H1 (cell line): ENCODE measurements at regions not wholly inside any gene's neighbourhood (a gene's known extent, or its start where the extent isn't known, plus 50 kb on each side); places are given as distances from the start of the nearest gene placed in this dataset.

Experiments
- CTCF ChIA-PET: fragments of 300-600 bp; sonication (Branson Sonifier 250); formaldehyde crosslinking; loops from one replicate; lab custom pipeline; 2021; ENCODE audit not compliant: partially characterized antibody; lab: Charles Lee
- POLR2A ChIA-PET: fragments of 300-600 bp; sonication (Branson Sonifier 250); formaldehyde crosslinking; loops from one replicate; lab custom pipeline; 2021; ENCODE audit warnings: inconsistent platforms; ENCODE audit not compliant: partially characterized antibody; lab: Charles Lee
- DNase-seq, 2 experiments: peaks; one replicate each; pipeline versions ENCODE4 v3.0.0 to v3.0.0-alpha.2; 2010 to 2022; ENCODE audit warnings: low spot score in 2 of 2, low read depth in 1 of 2, mixed read lengths in 1 of 2
- FAIRE-seq: peaks from 2 replicates; lab custom pipeline; 2011; peaks lifted over from hg19 to GRCh38; lab: Jason Lieb, UNC
- H2AFZ ChIP-seq: 2 replicates; pipeline ENCODE4 v1.8.1; 2012; ENCODE audit warnings: low read length, inconsistent platforms
- H2AK5ac ChIP-seq: 2 replicates; pipeline ENCODE4 v1.6.1; 2013; ENCODE audit warnings: low read depth, low read length
- H2BK120ac ChIP-seq: replicated peaks from 2 replicates; pipeline ENCODE3; 2013; ENCODE audit warnings: low read depth, low read length, inconsistent platforms
- H2BK12ac ChIP-seq: 2 replicates; pipeline ENCODE4 v1.6.1; 2013; ENCODE audit warnings: low read depth, low read length
- H2BK15ac ChIP-seq: 2 replicates; pipeline ENCODE4 v1.6.1; 2013; ENCODE audit warnings: low read length
- H2BK20ac ChIP-seq: 2 replicates; pipeline ENCODE4 v1.6.1; 2013; ENCODE audit warnings: low read length
- H2BK5ac ChIP-seq: 2 replicates; pipeline ENCODE4 v1.6.1; 2013; ENCODE audit warnings: low read depth, low read length
- H3K14ac ChIP-seq: 2 replicates; pipeline ENCODE4 v1.6.1; 2013; ENCODE audit warnings: inconsistent platforms; ENCODE audit not compliant: insufficient read length
- H3K18ac ChIP-seq: 2 replicates; pipeline ENCODE4 v1.6.1; 2013; ENCODE audit warnings: low read length; ENCODE audit errors: extremely low read depth
- H3K23ac ChIP-seq: 2 replicates; pipeline ENCODE4 v1.6.1; 2013; ENCODE audit warnings: inconsistent platforms; ENCODE audit not compliant: insufficient read length
- H3K23me2 ChIP-seq: 2 replicates; pipeline ENCODE4 v1.6.1; 2013; ENCODE audit warnings: low read depth, low read length
- H3K27ac ChIP-seq: 2 replicates; pipeline ENCODE4 v1.6.1; 2011; ENCODE audit warnings: low read depth, low read length, inconsistent platforms
- H3K27me3 ChIP-seq, 4 experiments: replicated peaks in 1 of 4; 1 replicate in 1 of 4; 2 replicates in 3 of 4; pipeline versions ENCODE4 v1.6.1 to v1.8.1; 2011 to 2013; ENCODE audit warnings: low read length in 3 of 4, mild to moderate bottlenecking in 3 of 4, inconsistent platforms in 2 of 4, mixed read lengths in 2 of 4, moderate library complexity in 1 of 4; ENCODE audit not compliant: control insufficient read depth in 3 of 4, insufficient read depth in 3 of 4; ENCODE audit errors: extremely low read depth in 1 of 4
- H3K36me3 ChIP-seq, 4 experiments: 2 replicates each; pipeline versions ENCODE4 v1.6.1 to v1.8.1; 2011 to 2013; ENCODE audit warnings: mild to moderate bottlenecking in 4 of 4, low read length in 3 of 4, moderate library complexity in 2 of 4, control low read depth in 1 of 4, inconsistent platforms in 1 of 4; ENCODE audit not compliant: insufficient read depth in 4 of 4, control insufficient read depth in 2 of 4
- H3K4ac ChIP-seq: replicated peaks from 2 replicates; pipeline ENCODE3; 2013; ENCODE audit warnings: low read length, low read depth, mixed read lengths, inconsistent platforms; ENCODE audit not compliant: insufficient read length
- H3K4me1 ChIP-seq, 4 experiments: replicated peaks in 1 of 4; 1 replicate in 1 of 4; 2 replicates in 3 of 4; pipeline versions ENCODE4 v1.6.1 to v1.8.1; 2011 to 2013; ENCODE audit warnings: low read length in 3 of 4, inconsistent platforms in 2 of 4, mixed read lengths in 1 of 4; ENCODE audit not compliant: insufficient read depth in 4 of 4, control insufficient read depth in 3 of 4
- H3K4me2 ChIP-seq, 2 experiments: 2 replicates each; pipeline versions ENCODE4 v1.6.1 to v1.8.1; 2011 to 2013; ENCODE audit warnings: low read depth in 2 of 2, low read length in 2 of 2, control low read depth in 1 of 2, inconsistent platforms in 1 of 2, mild to moderate bottlenecking in 1 of 2; ENCODE audit not compliant: insufficient read depth in 1 of 2
- H3K4me3 ChIP-seq, 4 experiments: fragments of 200-600, 300-600 bp in 1 of 4; sonication (generic), shearing (Covaris generic), sonication (Bioruptor Twin) in 1 of 4; 2 replicates each; pipeline versions ENCODE4 v1.5.1 to v1.8.1; 2011 to 2016; ENCODE audit warnings: low read length in 4 of 4, low read depth in 3 of 4, control low read depth in 2 of 4, inconsistent platforms in 2 of 4, mild to moderate bottlenecking in 2 of 4, mixed read lengths in 1 of 4, moderate library complexity in 1 of 4; ENCODE audit not compliant: insufficient read depth in 2 of 4; ENCODE audit errors: extremely low read depth in 1 of 4
- H3K56ac ChIP-seq: replicated peaks from 2 replicates; pipeline ENCODE3; 2013; ENCODE audit warnings: low read depth, mild to moderate bottlenecking, mixed read lengths, low read length, inconsistent platforms; ENCODE audit not compliant: insufficient read length
- H3K79me1 ChIP-seq: 2 replicates; pipeline ENCODE4 v1.6.1; 2013; ENCODE audit warnings: low read depth, low read length, control low read depth
- H3K79me2 ChIP-seq, 2 experiments: 2 replicates each; pipeline versions ENCODE4 v1.6.1 to v1.8.1; 2012 to 2013; ENCODE audit warnings: low read length in 2 of 2, mild to moderate bottlenecking in 2 of 2, inconsistent platforms in 1 of 2; ENCODE audit not compliant: insufficient read depth in 2 of 2, control insufficient read depth in 1 of 2
- H3K9ac ChIP-seq, 4 experiments: replicated peaks in 1 of 4; 1 replicate in 1 of 4; 2 replicates in 3 of 4; pipeline versions ENCODE4 v1.6.1 to v1.8.1; 2011 to 2013; ENCODE audit warnings: low read depth in 3 of 4, low read length in 3 of 4, control low read depth in 2 of 4, mild to moderate bottlenecking in 2 of 4, moderate library complexity in 2 of 4, inconsistent platforms in 1 of 4; ENCODE audit errors: extremely low read depth in 1 of 4
- H3K9me3 ChIP-seq, 2 experiments: 2 replicates each; pipeline versions ENCODE4 v1.6.1 to v1.8.1; 2012 to 2013; ENCODE audit warnings: mild to moderate bottlenecking in 2 of 2, moderate library complexity in 2 of 2, control low read depth in 1 of 2, inconsistent platforms in 1 of 2, low read depth in 1 of 2, low read length in 1 of 2, mixed read lengths in 1 of 2; ENCODE audit not compliant: insufficient read depth in 2 of 2
- H4K20me1 ChIP-seq, 2 experiments: replicated peaks in 1 of 2; 2 replicates each; pipeline versions ENCODE3 to v1.8.1; 2011 to 2013; ENCODE audit warnings: inconsistent platforms in 2 of 2, low read length in 2 of 2, mild to moderate bottlenecking in 1 of 2; ENCODE audit not compliant: insufficient read depth in 2 of 2, control insufficient read depth in 1 of 2
- H4K5ac ChIP-seq: 2 replicates; pipeline ENCODE4 v1.6.1; 2013; ENCODE audit warnings: low read length, low read depth, mixed read lengths, inconsistent platforms; ENCODE audit not compliant: insufficient read length
- H4K8ac ChIP-seq: 2 replicates; pipeline ENCODE4 v1.8.0; 2013; ENCODE audit warnings: mild to moderate bottlenecking, moderate library complexity, low read length, inconsistent platforms; ENCODE audit not compliant: insufficient read depth; ENCODE audit errors: extremely low read depth
- H4K91ac ChIP-seq: replicated peaks from 2 replicates; pipeline ENCODE3; 2013; ENCODE audit warnings: low read length, mixed read lengths, inconsistent platforms; ENCODE audit not compliant: insufficient read length
- ATF3 ChIP-seq: IDR thresholded peaks from 2 replicates; pipeline ENCODE4 v1.6.1; 2011; ENCODE audit warnings: low read depth, mild to moderate bottlenecking, low read length; ENCODE audit not compliant: insufficient read depth
- CBX8 ChIP-seq: fragments of 300-800, 300-1000 bp; sonication (generic); IDR thresholded peaks from 2 replicates; pipeline ENCODE4 v1.7.1; 2016; ENCODE audit warnings: low read depth, low read length, borderline replicate concordance
- CTBP2 ChIP-seq: IDR thresholded peaks from 2 replicates; pipeline ENCODE4 v1.7.0; 2011; ENCODE audit warnings: borderline replicate concordance, mild to moderate bottlenecking, moderate library complexity, mixed read lengths, low read length; ENCODE audit not compliant: insufficient read depth, insufficient read length
- FOSL1 ChIP-seq: IDR thresholded peaks from 2 replicates; pipeline ENCODE4 v1.6.1; 2011; ENCODE audit warnings: mild to moderate bottlenecking, low read depth, low read length, moderate library complexity; ENCODE audit not compliant: insufficient read depth
- HDAC6 ChIP-seq: IDR thresholded peaks from one replicate; pipeline ENCODE4 v1.7.1; 2012; ENCODE audit warnings: low read depth, mild to moderate bottlenecking, inconsistent platforms, low read length, moderate library complexity
- MAFK ChIP-seq: IDR thresholded peaks from 2 replicates; pipeline ENCODE4 v1.6.1; 2012; ENCODE audit warnings: low read depth, mild to moderate bottlenecking, improper control_type of control experiment, low read length
- RBBP5 ChIP-seq: IDR thresholded peaks from 2 replicates; pipeline ENCODE4 v1.7.1; 2012; ENCODE audit warnings: low read depth, mild to moderate bottlenecking, inconsistent platforms, low read length, moderate library complexity, borderline replicate concordance
- SAP30 ChIP-seq: fragments of 300-600 bp; sonication (generic); IDR thresholded peaks from 2 replicates; pipeline ENCODE4 v1.7.1; 2012; ENCODE audit warnings: low read length, moderate library complexity, mild to moderate bottlenecking, inconsistent platforms; ENCODE audit not compliant: insufficient read depth, insufficient replicate concordance
- SIRT6 ChIP-seq: IDR thresholded peaks from one replicate; pipeline ENCODE4 v1.7.1; 2012; ENCODE audit warnings: low read length, inconsistent platforms
- SRF ChIP-seq: IDR thresholded peaks from 2 replicates; pipeline ENCODE4 v1.6.1; 2011; ENCODE audit warnings: mild to moderate bottlenecking, low read depth, low read length, moderate library complexity
- SUZ12 ChIP-seq: fragments of 200-600 bp; sonication (generic); IDR thresholded peaks from 2 replicates; pipeline ENCODE4 v1.6.1; 2012; ENCODE audit warnings: mild to moderate bottlenecking, inconsistent platforms, low read length, moderate library complexity, mixed read lengths
- WGBS, 2 experiments: shearing (Covaris generic) in 1 of 2; methylation state at CpG; one replicate each; pipeline versions ENCODE4 v1.1.6 to v1.1.7; 2013 to 2015; ENCODE audit warnings: low lambda C conversion rate in 2 of 2, mixed read lengths in 2 of 2, inconsistent platforms in 1 of 2, low coverage in 1 of 2, missing lambda C conversion rate in 1 of 2; ENCODE audit not compliant: insufficient replicate concordance in 2 of 2, insufficient coverage in 1 of 2, insufficient read length in 1 of 2; ENCODE audit errors: extremely low coverage in 1 of 2, missing lambda C conversion rate in 1 of 2; 5-methylcytosine and 5-hydroxymethylcytosine counted together
- TF ChIP-seq, protein P1 (sequence below): IDR thresholded peaks from 2 replicates; pipeline ENCODE4 v1.6.1; 2011; ENCODE audit warnings: low read length, improper control_type of control experiment

- no peaks in the 10 kb centered on the region for H4K20me1 ChIP-seq
- no peak overlapping the region for H3K4me3 ChIP-seq
- H3K23ac ChIP-seq = no peak overlapping the region
- 0 out of 2 replicates have a peak overlapping the region, but pooled peaks have one; percentile 29 for H3K27ac ChIP-seq
- H3K23me2 ChIP-seq = no peaks in the 10 kb centered on the region
- H3K14ac ChIP-seq = no peak overlapping the region
- no peak overlapping the region for H3K9ac ChIP-seq
- H4K91ac ChIP-seq = no peak overlapping the region
- no peaks in the 10 kb centered on the region for H3K79me2 ChIP-seq
- FAIRE-seq (no peak), DNase-seq (no peak)
- H4K5ac ChIP-seq = no peak overlapping the region
- H2AFZ ChIP-seq = no peak overlapping the region
- H3K4me1 ChIP-seq = peaks cover 0 to 3% (median 1%) of the 10 kb centered on the region in 4 experiments; a peak in 1 of 7 replicates
- H3K36me3 ChIP-seq = no peaks in the 10 kb centered on the region
- no peak overlapping the region for H3K4ac ChIP-seq
- ChIA-PET POLR2A (interaction anchor here (1.6 kb wide), 1 partner anchor 9 kb away, joined by 3 read pairs; no protein-coding TSS in a partner anchor), CTCF (interaction anchor here (0.7 kb wide), 1 partner anchor 10 kb away, joined by 3 read pairs; no protein-coding TSS in a partner anchor)
- H3K4me2 ChIP-seq = no peak overlapping the region
- peak overlapping the region; percentile 17; the same call in 1 of the 2 replicates for H2AK5ac ChIP-seq
- H2BK15ac ChIP-seq = no peak overlapping the region
- H3K79me1 ChIP-seq = no peaks in the 10 kb centered on the region
- no peak overlapping the region for H4K8ac ChIP-seq
- no peak overlapping the region for H2BK120ac ChIP-seq
- no peak overlapping the region for H3K56ac ChIP-seq
- no peak overlapping the region for H2BK20ac ChIP-seq
- H3K27me3 ChIP-seq = no peaks in the 10 kb centered on the region
- 85% methylated on average over 3 of the region's 3 CpGs; no CpG with 5 or more reads in 1 of the 2 experiments for WGBS, 2 experiments
- no peak overlapping the region for H2BK5ac ChIP-seq
- no peaks in the 10 kb centered on the region for H3K9me3 ChIP-seq
- no peak overlapping the region for H3K18ac ChIP-seq
- H2BK12ac ChIP-seq = peak overlapping the region; percentile 22; the same call in 1 of the 2 replicates
- TF ChIP-seq HDAC6 = no peak
- TF ChIP-seq CTBP2 = no peak
- no peak for TF ChIP-seq ATF3
- TF ChIP-seq SUZ12 = no peak
- TF ChIP-seq, protein P1, sequence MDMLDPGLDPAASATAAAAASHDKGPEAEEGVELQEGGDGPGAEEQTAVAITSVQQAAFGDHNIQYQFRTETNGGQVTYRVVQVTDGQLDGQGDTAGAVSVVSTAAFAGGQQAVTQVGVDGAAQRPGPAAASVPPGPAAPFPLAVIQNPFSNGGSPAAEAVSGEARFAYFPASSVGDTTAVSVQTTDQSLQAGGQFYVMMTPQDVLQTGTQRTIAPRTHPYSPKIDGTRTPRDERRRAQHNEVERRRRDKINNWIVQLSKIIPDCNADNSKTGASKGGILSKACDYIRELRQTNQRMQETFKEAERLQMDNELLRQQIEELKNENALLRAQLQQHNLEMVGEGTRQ = no peak
- no peak for TF ChIP-seq SAP30
- no peak for TF ChIP-seq SRF
- TF ChIP-seq CBX8 = no peak
- no peak for TF ChIP-seq FOSL1
- TF ChIP-seq RBBP5 = no peak
- no peak for TF ChIP-seq SIRT6
- TF ChIP-seq MAFK = no peak
These were observed 90.8 kb upstream of the KLF6 start for GRCh38 chr10:3875842-3876235.
